Upper lobe of right lung (tissue), 1 donor: ENCODE measurements at regions not wholly inside any gene's neighbourhood (a gene's known extent, or its start where the extent isn't known, plus 50 kb on each side); places are given as distances from the start of the nearest gene placed in this dataset.
A peak's percentile ranks its signal among the peaks of the same experiment; 100 is the strongest.

Experiments
- ATAC-seq: fragments of 200-7000 bp; cut with Tn5 transposase; one replicate; pipeline ENCODE4 v1.9.1; 2020; ENCODE audit warnings: mild to moderate bottlenecking, moderate library complexity
- DNase-seq: peaks from one replicate; pipeline ENCODE4 v3.0.0-alpha.2; 2020
- H3K27ac ChIP-seq: fragments of 200-600 bp; one replicate; pipeline ENCODE4 v1.8.0; 2022
- H3K27me3 ChIP-seq: fragments of 200-600 bp; one replicate; pipeline ENCODE4 v1.8.0; 2022; ENCODE audit warnings: mild to moderate bottlenecking
- H3K36me3 ChIP-seq: fragments of 200-600 bp; one replicate; pipeline ENCODE4 v1.8.0; 2022
- H3K4me1 ChIP-seq: fragments of 200-600 bp; one replicate; pipeline ENCODE4 v1.8.0; 2022
- H3K4me3 ChIP-seq: fragments of 200-600 bp; one replicate; pipeline ENCODE4 v1.8.0; 2022; ENCODE audit warnings: mild to moderate bottlenecking
- H3K9me3 ChIP-seq: fragments of 200-600 bp; one replicate; pipeline ENCODE4 v1.8.0; 2022
- intact Hi-C: fragments of 100-400 bp; cut with DNase I; formaldehyde crosslinking; loops from one replicate; pipeline ENCODE4 v1.11.0; 2022
- TF ChIP-seq, protein P1 (sequence below): fragments of 200-600 bp; IDR thresholded peaks from one replicate; pipeline ENCODE4 v1.8.0; 2022; ENCODE audit warnings: antibody characterized with exemption
- donor health status: DM: no; HTN: yes; CAD: no; lungs with severe emphysema.

GRCh38 chr4:133513901-133514300 is 364.8 kb downstream of the PCDH10 start:
- H3K27ac ChIP-seq, result no peak overlapping the region
- TF ChIP-seq, protein P1, sequence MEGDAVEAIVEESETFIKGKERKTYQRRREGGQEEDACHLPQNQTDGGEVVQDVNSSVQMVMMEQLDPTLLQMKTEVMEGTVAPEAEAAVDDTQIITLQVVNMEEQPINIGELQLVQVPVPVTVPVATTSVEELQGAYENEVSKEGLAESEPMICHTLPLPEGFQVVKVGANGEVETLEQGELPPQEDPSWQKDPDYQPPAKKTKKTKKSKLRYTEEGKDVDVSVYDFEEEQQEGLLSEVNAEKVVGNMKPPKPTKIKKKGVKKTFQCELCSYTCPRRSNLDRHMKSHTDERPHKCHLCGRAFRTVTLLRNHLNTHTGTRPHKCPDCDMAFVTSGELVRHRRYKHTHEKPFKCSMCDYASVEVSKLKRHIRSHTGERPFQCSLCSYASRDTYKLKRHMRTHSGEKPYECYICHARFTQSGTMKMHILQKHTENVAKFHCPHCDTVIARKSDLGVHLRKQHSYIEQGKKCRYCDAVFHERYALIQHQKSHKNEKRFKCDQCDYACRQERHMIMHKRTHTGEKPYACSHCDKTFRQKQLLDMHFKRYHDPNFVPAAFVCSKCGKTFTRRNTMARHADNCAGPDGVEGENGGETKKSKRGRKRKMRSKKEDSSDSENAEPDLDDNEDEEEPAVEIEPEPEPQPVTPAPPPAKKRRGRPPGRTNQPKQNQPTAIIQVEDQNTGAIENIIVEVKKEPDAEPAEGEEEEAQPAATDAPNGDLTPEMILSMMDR, result no peak
- H3K27me3 ChIP-seq, result no peaks in the 10 kb centered on the region
- H3K9me3 ChIP-seq, result peaks cover 5% of the 10 kb centered on the region
- DNase-seq (no peak), ATAC-seq (no peak)
- no peaks in the 10 kb centered on the region for H3K36me3 ChIP-seq
- intact Hi-C loops, result no loop called here
- H3K4me1 ChIP-seq, result no peaks in the 10 kb centered on the region
- H3K4me3 ChIP-seq, result no peak overlapping the region

- no peak for ATAC-seq
These were observed 349.1 kb downstream of the PCDH10 start for GRCh38 chr4:133498149-133498548.

GRCh38 chr4:133493776-133494175 is 344.7 kb downstream of the PCDH10 start:
- Histone ChIP-seq H3K27me3 (no peaks in the 10 kb centered on the region), H3K4me3 (no peak overlapping the region), H3K36me3 (no peaks in the 10 kb centered on the region), H3K27ac (no peak overlapping the region), H3K9me3 (no peaks in the 10 kb centered on the region), H3K4me1 (no peaks in the 10 kb centered on the region)
- DNase-seq (no peak), ATAC-seq (no peak)
- TF ChIP-seq, protein P1, result no peak
- intact Hi-C loops, result no loop called here

More at GRCh38 chr4:133498149-133498548, 349.1 kb downstream of the PCDH10 start:
- Histone ChIP-seq H3K4me3 (no peak overlapping the region), H3K4me1 (no peaks in the 10 kb centered on the region), H3K27me3 (no peaks in the 10 kb centered on the region), H3K27ac (no peak overlapping the region), H3K36me3 (no peaks in the 10 kb centered on the region), H3K9me3 (no peaks in the 10 kb centered on the region)
- intact Hi-C loops, result no loop called here
- DNase-seq, result no peak
- TF ChIP-seq, protein P1, result no peak

- Histone ChIP-seq H3K27ac (no peak overlapping the region), H3K4me3 (no peak overlapping the region), H3K4me1 (no peaks in the 10 kb centered on the region), H3K36me3 (no peaks in the 10 kb centered on the region), H3K27me3 (no peaks in the 10 kb centered on the region), H3K9me3 (no peaks in the 10 kb centered on the region)
- DNase-seq (no peak), ATAC-seq (no peak)
- TF ChIP-seq, protein P1, result no peak
- intact Hi-C loops, result no loop called here
These were observed 344.1 kb downstream of the PCDH10 start for GRCh38 chr4:133493241-133493640.

DNA sequence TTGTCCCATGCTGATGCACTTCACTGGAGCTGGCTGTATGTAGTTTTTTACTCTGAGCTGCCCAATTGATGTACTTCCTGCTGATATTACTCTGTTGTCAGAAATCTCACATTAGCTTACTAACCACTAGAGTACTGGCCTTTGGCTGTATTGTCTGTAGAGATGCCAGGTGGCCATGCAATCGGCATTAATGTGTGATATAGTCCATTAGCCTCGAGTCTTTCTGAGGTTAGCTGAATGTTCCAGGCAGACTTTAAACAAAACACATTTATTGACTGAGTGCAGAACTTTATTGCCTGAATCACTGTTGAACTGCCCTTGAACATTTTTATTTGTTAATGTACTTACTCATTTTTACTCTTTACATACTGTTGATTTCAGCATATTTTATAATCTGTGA is 335.2 kb downstream of the PCDH10 start:
- Histone ChIP-seq H3K4me3 (no peak overlapping the region), H3K4me1 (no peaks in the 10 kb centered on the region), H3K36me3 (no peaks in the 10 kb centered on the region), H3K27ac (no peak overlapping the region), H3K9me3 (no peaks in the 10 kb centered on the region), H3K27me3 (no peaks in the 10 kb centered on the region)
- TF ChIP-seq, protein P1, result no peak
- intact Hi-C loops, result no loop called here
- DNase-seq, result no peak
- ATAC-seq, result no peak

GRCh38 chr4:133483600-133484246 is 334.6 kb downstream of the PCDH10 start:
- intact Hi-C loops, result no loop called here
- H3K4me1 ChIP-seq, result no peaks in the 10 kb centered on the region
- no peaks in the 10 kb centered on the region for H3K9me3 ChIP-seq
- DNase-seq, result no peak
- no peaks in the 10 kb centered on the region for H3K36me3 ChIP-seq
- H3K4me3 ChIP-seq, result no peak overlapping the region
- H3K27ac ChIP-seq, result no peak overlapping the region
- no peak for ATAC-seq
- TF ChIP-seq, protein P1, result peak; percentile 23
- no peaks in the 10 kb centered on the region for H3K27me3 ChIP-seq
